Calu3 (cell line): ENCODE measurements at regions not wholly inside any gene's neighbourhood (a gene's known extent, or its start where the extent isn't known, plus 50 kb on each side); places are given as distances from the start of the nearest gene placed in this dataset.

Experiments
- BruUV-seq: library from RNA; stranded (reverse); fragments of 400-500 nt; replicated peaks from 2 replicates; lab custom pipeline; 2021; lab: Mats Ljungman, UMichigan
- CTCF ChIA-PET: fragments of 300-600 bp; sonication (Branson Sonifier 250); formaldehyde crosslinking; loops from one replicate; lab custom pipeline; 2022; ENCODE audit warnings: antibody characterized with exemption; lab: Charles Lee
- DNase-seq: peaks from one replicate; pipeline ENCODE4 v3.0.0; 2022
- H3K27ac Mint-ChIP-seq: one replicate; pipeline ENCODE4 v1.8.0; 2022; ENCODE audit warnings: mixed read lengths; ENCODE audit not compliant: unreplicated experiment
- H3K27me3 Mint-ChIP-seq: one replicate; pipeline ENCODE4 v1.8.0; 2022; ENCODE audit warnings: mixed read lengths; ENCODE audit not compliant: unreplicated experiment
- H3K36me3 Mint-ChIP-seq: one replicate; pipeline ENCODE4 v1.8.0; 2022; ENCODE audit warnings: mild to moderate bottlenecking, moderate library complexity, mixed read lengths; ENCODE audit not compliant: insufficient read depth, unreplicated experiment
- H3K4me1 Mint-ChIP-seq: one replicate; pipeline ENCODE4 v1.8.0; 2022; ENCODE audit warnings: mild to moderate bottlenecking, low read depth, mixed read lengths; ENCODE audit not compliant: unreplicated experiment
- H3K4me3 Mint-ChIP-seq: one replicate; pipeline ENCODE4 v1.8.0; 2022; ENCODE audit warnings: mild to moderate bottlenecking, low read depth, moderate library complexity, mixed read lengths; ENCODE audit not compliant: unreplicated experiment
- H3K9me3 Mint-ChIP-seq: one replicate; pipeline ENCODE4 v1.8.0; 2022; ENCODE audit warnings: low read depth, mixed read lengths; ENCODE audit not compliant: unreplicated experiment
- CTCF ChIP-seq: fragments of 200-600 bp; IDR thresholded peaks from one replicate; pipeline ENCODE4 v1.8.0; 2022; ENCODE audit warnings: antibody characterized with exemption; ENCODE audit not compliant: unreplicated experiment
- intact Hi-C: fragments of 100-400 bp; cut with micrococcal nuclease; formaldehyde crosslinking; loops from one replicate; pipeline ENCODE4 v1.10.0; 2022; ENCODE audit not compliant: unreplicated experiment

GRCh38 chr20:51221791-51222408 lies 199.0 kb upstream of the KCNG1 start:
- Mint-ChIP-seq H3K9me3 (no peaks in the 10 kb centered on the region), H3K27me3 (peaks cover 49% of the 10 kb centered on the region), H3K36me3 (no peaks in the 10 kb centered on the region), H3K27ac (peak overlapping the region; percentile 18), H3K4me1 (peaks cover 13% of the 10 kb centered on the region), H3K4me3 (peak overlapping the region; percentile 24)
- intact Hi-C loops = no loop called here
- no TSS peak for BruUV-seq
- no peak for TF ChIP-seq CTCF
- DNase-seq = peak; percentile 45
- CTCF ChIA-PET = interaction anchor here (0.6 to 0.7 kb wide), 3 partner anchors 14 to 436 kb away, joined by 3 to 4 read pairs (median 3); no protein-coding TSS in a partner anchor

GRCh38 chr20:51221103-51221502 lies 198.2 kb upstream of the KCNG1 start:
- H3K27ac Mint-ChIP-seq = peak overlapping the region; percentile 18
- peaks cover 53% of the 10 kb centered on the region for H3K27me3 Mint-ChIP-seq
- intact Hi-C loops = no loop called here
- BruUV-seq = no TSS peak
- DNase-seq = no peak
- CTCF ChIA-PET = interaction anchor here (0.7 to 1.0 kb wide), 3 partner anchors 15 to 460 kb away, joined by 3 read pairs; no protein-coding TSS in a partner anchor
- no peaks in the 10 kb centered on the region for H3K36me3 Mint-ChIP-seq
- H3K4me1 Mint-ChIP-seq = peaks cover 13% of the 10 kb centered on the region
- H3K9me3 Mint-ChIP-seq = no peaks in the 10 kb centered on the region
- peak overlapping the region; percentile 24 for H3K4me3 Mint-ChIP-seq
- TF ChIP-seq CTCF = no peak

- peak; percentile 96 for TF ChIP-seq CTCF
- intact Hi-C loops = loop anchor here (1.0 kb wide), 1 partner anchor 87 kb away; no protein-coding TSS in a partner anchor
- no peak overlapping the region for H3K4me3 Mint-ChIP-seq
- H3K27ac Mint-ChIP-seq = no peak overlapping the region
- peaks cover 61% of the 10 kb centered on the region for H3K27me3 Mint-ChIP-seq
- no peaks in the 10 kb centered on the region for H3K36me3 Mint-ChIP-seq
- DNase-seq = peak; percentile 78
- CTCF ChIA-PET = interaction anchor here (1.0 kb wide), 1 partner anchor 15 kb away, joined by 3 read pairs; no protein-coding TSS in a partner anchor
- peaks cover 13% of the 10 kb centered on the region for H3K4me1 Mint-ChIP-seq
- BruUV-seq = no TSS peak
- no peaks in the 10 kb centered on the region for H3K9me3 Mint-ChIP-seq
Measured at GRCh38 chr20:51220293-51220706, 197.4 kb upstream of the KCNG1 start.

GRCh38 chr20:51219544-51219943 lies 196.6 kb upstream of the KCNG1 start:
- peaks cover 69% of the 10 kb centered on the region for H3K27me3 Mint-ChIP-seq
- no peak for TF ChIP-seq CTCF
- H3K4me1 Mint-ChIP-seq = peaks cover 13% of the 10 kb centered on the region
- intact Hi-C loops = no loop called here
- no peaks in the 10 kb centered on the region for H3K9me3 Mint-ChIP-seq
- no peak overlapping the region for H3K4me3 Mint-ChIP-seq
- no peak overlapping the region for H3K27ac Mint-ChIP-seq
- CTCF ChIA-PET = no interaction called here
- no TSS peak for BruUV-seq
- no peak for DNase-seq
- no peaks in the 10 kb centered on the region for H3K36me3 Mint-ChIP-seq
